Renal pelvis (tissue), 1 donor: ENCODE measurements at regions not wholly inside any gene's neighbourhood (a gene's known extent, or its start where the extent isn't known, plus 50 kb on each side); places are given as distances from the start of the nearest gene placed in this dataset.

ENCODE experiments used
- DNase-seq: peaks from one replicate; pipeline ENCODE4 v3.0.0-alpha.2; 2013

DNA sequence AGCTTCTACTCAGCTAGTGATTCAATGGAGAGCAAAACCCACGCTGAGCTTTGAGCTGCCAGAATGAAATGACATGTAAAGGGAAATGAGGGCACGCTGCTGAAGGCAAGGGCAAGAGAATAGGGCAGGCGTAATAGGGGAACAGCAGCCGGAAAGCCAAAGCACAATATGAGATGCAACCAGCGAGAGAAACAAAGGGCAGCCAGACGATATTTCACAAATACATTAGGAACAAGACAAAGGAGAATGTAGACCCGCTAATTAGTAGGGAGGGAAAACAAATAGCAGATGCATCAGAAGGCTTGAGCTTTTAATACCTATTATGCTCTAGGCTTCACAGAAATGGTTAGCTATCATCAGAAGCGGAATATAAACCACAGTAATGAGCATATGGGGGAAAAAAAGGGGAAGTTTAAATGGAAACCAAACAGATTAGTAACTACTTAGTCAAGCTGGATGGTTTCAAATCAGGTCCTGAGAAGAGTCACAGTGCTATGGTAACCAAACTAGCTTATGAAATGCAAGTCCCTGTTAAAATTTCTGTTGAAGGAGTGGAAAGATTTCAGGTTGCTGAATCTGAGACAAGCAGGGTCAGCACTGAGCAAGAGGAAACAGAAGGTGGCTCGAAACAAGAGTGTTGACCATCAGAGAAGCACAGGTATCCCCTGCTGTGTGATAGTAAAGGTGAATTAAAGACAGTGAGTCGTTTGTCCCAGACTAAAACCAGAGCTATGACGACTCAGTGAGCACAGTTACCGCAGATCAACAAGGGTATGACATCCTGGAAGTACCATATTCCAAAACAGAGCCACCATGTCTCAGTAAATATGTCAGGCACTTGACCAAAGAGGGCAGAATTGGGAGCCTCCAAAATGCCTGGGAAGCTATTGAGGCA, 496.9 kb upstream of the CELF2 start:
- no peak for DNase-seq

DNA sequence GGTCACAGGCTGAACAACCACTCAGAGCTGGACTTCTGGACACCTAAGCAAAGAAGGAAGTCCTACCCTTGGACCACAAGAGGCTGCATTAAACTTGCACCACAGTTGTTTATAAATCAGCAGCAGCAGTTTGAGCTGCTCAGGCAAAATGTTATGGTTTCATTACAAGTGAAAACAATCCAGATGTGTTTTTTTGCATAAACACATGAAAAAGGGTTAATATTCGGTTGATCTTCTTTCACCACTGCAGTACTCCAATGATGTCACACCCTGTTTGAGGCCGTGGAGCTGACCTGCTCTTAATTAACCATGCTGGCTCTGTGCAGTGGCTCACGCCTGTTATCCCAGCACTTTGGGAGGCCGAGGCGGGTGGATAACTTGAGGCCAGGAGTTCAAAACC, 490.8 kb upstream of the CELF2 start:
- DNase-seq, result no peak

DNA sequence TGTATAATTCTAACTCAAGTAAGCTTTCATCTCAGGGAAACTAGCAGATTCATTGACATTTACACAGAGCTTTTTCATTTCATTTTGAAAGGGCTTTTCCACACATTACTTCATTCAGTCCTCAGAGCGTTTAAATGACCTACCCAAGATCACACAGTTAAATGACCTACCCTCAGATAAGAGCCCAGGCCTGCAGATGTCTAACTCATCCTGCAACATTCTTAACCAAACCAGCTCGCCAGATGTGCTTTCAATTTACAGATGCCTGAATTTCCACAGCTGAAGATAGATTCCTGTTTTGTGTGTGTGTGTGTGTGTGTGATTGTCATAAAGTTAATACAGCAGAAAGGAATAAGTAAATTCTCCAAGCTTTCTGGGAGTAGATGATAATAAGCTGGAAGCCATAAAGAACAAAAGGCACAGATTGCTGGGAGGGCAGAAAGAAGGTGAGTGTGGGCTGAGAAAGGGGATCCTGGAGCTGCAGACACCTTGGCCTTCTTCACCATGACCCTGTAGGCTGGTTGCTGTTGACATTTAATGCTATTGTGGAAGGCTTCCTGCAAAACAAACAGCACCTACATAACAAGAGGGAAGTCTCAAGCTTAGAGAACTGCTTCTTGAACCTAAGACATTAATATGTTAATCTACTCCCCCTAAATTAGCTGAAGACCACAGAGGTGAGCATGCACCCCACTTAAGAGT, 489.7 kb upstream of the CELF2 start:
- no peak for DNase-seq

DNA sequence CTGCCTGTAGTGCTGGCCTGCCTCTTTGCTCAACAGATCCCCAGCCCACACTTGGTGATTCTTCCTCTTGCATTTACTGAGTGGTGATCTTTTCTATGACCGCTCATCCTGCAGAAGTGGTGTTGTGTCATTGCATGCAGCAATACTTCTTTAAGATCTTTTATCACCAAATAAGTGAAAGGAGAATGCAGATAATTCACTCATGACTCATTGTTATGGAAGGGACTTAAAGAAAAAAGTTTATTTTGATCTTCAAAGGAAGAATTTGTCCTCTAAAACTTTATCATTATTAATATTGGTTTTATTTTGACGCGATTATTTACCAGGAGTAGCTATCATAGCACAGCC, 489.1 kb upstream of the CELF2 start:
- no peak for DNase-seq

DNA sequence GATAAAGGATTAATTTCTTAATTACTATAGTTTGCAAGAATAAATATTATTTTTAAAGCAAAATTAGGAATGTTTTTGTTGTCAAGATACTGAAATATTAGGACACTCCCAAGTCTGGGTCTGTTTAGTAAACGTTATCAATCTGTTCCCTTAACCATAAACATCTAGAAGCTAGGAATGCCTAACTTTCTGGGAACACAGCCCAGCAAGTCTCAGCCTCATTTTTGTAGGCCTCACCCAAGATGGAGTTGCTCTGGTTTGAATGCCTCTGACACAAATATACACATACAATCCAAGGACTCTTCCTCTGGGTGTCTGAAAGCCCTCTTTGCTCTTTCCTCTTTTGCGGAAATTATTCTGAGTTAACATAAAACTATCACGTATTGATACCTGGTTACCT, 487.4 kb upstream of the CELF2 start:
- DNase-seq, result no peak

DNA sequence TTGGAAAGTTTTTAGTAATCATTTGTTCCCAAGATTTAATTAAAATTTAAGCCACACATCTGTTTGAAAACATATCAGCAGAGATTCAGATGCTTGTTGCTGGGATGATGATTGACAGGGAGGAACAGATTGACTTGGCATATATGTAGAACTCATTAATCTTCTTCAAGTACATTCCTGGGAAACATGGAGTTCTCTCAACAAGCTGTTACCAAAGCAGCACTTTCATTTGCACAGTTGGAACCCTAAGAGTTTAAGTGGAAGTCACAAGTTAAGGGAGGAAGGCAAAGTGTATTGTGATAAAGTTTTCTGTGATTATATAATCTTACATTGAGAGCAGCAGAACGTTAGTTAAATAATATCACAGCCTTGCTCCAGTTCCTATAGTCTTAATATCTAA, 485.4 kb upstream of the CELF2 start:
- no peak for DNase-seq

DNA sequence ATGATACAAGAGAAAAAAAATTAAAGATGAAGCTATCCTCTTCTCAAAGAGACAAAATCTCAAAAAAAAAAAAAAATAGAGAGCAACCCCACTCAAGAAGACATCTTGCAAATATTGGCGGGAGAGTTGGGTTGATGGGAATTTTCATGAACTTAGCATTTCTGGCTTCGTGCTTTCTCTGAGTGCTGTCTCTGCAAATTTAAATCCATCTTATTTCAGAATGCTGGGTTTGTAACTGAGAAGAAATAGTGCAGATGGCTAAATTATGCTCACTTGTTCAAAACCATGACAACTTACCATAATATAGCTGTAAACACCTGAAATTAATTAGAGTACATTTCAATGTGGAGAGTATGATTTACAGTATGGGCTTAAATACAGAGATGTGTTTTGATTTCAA, 484.8 kb upstream of the CELF2 start:
- no peak for DNase-seq

DNA sequence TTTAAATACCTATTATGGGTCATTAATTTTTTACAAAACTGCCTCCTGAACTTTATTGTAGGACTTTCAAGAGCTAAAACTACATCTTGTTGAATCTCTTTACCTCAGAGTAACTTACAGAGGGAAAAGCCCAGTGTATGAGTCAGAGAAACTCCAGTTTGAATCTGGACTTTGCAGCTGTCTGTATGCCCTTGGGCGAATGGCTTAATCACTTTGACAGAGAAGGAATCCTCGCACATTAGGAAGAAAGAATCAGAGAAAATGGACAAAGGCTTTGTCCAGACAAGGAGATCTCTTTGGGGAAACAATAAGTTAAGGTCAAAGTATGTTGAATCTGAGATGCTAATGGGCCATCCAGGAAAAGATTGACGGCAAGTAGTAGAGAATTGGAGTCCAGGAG, 484.2 kb upstream of the CELF2 start:
- DNase-seq, result no peak

DNA sequence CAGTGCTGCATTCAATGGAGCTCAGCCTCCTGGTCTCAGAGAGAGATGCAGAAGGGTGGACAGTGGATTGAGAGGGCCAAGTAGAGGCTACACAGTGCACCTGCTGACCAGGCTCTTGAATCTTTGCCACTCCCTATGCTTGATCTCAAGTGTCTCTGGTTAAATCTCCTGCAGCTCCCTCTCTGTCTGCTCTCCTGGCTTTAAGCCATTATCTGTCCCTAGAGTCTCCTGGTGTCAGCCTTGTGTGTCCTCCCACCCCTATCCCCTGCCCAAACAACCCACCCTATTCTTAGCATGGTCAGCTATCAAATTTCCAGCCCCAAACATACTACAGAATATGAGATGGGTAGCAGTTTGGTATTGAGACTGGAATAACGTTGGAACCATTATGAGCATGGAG, 479.3 kb upstream of the CELF2 start:
- DNase-seq, result no peak

DNA sequence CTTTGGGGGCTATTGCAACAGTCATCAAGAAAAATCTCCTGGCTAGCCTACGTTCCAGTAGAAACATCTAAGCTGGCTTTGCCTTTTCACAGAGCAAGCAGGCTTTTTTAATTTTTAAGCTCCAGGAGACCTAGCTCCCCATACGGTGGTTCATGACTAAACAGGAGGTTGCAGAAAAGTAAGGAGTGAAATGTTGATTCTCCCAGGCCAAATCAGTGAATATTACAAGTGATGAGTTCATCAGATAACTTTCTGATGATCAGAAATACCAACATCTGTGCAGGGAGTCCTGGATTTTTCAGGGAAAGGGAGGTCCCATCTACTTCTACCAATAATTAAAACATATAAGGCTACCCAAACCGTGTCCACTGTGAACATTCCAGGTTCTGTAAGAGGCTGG, 477.3 kb upstream of the CELF2 start:
- DNase-seq, result no peak

DNA sequence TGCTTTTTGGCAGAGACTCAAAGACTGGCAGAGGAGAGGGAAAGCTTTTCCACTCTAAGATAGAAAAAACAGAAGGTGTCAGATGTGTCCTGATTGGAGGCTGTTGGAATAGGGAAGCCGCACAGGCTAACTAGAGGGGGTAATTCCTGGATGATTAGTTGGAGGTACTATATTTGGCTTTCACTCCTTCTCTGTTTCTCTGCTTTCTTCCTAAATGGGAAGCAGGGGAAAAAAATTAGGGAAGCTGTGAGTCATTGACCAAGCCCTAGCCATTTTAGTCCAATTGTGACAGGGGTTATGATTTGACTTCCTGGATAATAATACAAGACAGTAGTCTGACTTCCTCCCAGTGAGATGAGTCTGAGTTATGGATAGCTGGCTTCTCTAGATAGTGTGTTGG, 475.2 kb upstream of the CELF2 start:
- DNase-seq, result no peak

DNA sequence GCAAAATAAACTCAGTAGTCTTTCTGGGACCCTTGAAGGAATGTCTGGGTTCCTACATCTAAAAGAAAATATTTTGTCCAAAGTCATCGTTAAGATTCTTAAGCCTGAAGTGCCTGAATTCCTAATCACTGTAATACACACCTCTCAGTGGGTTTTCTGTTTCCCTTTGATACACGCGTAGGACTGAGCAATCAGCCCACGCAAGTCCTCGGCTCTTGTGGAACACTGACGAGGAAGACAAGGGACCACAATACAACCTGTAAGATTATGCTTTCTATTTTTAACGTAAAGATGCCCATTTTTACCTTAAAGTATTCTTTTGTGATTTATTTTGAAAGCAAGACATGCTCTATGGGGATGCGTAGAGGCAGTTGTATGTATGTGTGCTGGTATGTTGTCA, 472.8 kb upstream of the CELF2 start:
- DNase-seq, result no peak

DNA sequence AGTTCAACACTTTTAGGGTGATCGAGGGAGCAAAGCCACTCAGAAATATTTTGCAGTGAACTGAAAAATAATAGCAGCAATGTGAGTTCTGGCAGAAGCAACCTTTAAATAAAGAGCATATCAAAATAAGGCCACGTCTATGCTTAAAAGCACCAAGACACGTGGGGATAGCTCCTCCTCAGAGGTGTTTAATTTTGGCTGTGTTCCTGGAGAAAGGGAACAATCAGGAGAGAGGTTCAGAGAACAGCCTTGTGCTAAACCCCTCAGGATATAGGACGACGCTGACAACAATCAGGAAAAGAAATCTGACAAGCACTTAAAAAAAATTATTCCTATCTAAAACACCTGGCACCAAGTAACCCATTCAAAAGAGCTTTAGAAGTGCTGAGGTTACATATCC, 471.9 kb upstream of the CELF2 start:
- DNase-seq, result no peak

DNA sequence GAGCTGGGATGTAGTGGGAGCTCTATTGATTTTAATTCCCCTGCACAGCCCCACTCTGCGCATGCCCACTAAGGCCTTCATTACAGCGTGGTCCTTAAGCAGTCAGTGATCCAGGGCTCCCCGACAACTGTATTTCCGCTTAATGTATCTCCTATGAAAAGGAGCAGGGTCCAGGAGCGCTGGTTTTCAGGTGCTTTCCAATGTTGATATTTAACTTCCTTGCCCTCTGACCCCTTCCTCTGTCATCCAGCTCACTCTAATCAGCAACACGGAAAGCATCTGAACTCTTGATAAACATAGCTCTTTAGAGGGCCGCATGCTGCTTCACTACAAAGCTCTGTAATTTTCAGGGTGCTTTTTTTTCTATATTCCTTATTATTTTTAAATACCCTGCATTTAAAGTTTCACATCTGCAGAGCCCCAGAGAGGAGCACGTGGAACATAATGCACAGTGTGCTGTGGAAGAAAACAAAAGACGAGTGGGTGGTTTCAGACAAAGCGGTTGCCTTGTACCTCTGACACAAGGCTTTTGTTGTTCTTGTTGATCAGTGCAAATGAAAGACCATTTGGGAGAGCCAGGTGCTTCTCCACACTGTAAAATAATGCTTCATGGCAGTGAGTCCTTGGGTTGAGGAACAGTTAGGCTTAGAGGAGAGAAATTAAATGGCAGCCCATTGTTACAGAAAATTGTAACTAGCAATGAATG, 465.9 kb upstream of the CELF2 start:
- DNase-seq, result peak; percentile 19

DNA sequence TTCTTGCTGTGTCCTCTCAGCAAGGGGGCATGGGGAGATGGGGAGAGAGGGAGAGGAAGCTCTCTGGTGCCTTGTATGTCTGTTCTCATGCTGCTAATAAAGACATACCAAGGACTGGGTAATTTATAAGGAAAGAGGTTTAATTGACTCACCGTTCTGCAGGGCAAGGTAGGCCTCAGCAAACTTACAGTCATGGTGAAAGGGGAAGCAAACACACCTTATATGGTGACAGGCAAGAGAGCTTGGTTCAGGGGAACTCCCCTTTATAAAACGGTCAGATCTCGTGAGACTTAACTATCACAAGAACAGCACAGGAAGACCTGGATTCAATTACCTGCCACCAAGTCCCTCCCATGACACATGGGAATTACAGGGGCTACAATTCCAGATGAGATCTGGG, 464.7 kb upstream of the CELF2 start:
- DNase-seq, result no peak

DNA sequence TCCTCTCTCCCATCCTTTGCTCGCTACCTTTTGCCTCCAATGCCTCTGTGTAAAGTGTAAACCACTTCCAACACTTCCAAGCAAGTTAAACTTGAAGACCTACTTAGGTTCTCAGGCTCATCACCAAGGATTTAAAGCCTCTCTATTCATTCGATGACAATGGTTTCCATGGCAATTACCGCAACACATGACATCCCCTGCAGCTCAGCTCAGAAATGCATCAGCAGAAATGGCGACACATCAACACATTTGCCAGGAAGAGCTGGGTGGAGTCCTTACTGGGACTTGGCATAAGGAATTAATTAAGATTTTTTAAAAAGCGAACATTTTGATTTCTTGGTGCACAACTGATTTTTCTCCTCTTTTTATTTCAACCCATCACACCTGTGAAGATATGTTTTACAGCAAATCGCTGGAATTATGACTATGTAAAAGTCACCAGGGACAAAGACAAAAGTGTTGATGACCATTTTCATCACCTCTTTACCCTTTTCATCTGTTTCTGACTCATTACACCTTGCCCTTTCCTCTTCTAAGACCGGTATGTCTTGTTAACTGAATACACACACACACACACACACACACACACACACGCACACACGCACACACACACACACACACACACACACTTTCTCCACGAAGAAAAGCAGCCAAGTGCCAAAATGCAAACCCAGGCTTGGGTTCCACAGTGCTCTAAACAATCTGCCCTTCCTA, 453.4 kb upstream of the CELF2 start:
- no peak for DNase-seq

DNA sequence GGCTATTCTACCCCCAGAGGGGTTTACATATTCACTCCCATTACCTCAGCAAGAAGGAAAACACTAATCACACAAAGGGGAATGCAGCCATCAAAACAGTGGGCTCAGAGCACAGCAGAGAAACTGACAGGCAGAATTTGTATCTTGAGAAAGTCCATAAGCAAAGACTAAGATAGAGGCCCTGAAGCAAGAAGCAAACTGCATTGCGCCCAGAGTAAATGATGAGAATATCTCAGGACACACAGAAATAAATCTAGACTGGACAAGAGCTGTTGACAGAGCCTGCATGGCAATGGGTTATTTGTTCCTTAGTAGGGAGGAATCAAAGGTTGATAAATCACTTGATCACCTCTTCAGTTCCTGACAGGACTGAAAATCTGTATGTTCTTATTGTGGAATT, 440.7 kb upstream of the CELF2 start:
- DNase-seq, result no peak

DNA sequence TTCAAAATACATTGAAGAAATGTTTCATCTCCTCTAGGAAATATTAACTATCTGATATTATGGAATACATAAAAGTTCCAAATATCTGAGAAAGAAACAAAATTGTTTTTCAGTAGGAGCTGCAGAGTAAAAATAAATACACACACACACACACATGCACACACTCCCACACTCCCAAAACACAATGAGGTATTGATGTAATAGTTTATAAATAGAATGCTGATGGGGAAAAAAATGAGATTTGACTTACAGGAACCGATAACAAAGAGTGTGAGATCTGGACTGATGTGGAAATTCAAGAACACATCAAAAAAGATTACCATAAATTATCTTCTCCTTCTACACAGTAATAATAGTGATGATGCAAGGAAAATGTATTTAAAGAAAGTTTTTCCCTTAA, 438.0 kb upstream of the CELF2 start:
- DNase-seq, result no peak

DNA sequence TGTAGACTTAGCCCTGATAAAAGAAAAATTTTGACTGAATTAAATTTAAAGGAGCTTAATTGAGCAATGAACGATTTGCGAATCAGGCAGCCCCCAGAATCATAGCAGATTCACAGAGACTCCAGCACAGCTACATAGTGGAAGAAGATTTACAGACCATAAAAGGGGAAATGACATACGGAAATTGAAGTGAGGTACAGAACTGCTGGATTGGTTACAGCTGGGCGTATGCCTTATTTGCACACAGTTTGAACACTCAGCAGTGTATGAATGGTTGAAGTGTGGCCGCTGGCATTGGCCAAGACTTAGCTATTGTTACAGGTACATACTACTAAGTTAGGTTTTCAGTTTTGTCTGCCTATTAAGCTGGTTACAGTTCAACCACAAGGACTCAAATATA, 433.5 kb upstream of the CELF2 start:
- no peak for DNase-seq

DNA sequence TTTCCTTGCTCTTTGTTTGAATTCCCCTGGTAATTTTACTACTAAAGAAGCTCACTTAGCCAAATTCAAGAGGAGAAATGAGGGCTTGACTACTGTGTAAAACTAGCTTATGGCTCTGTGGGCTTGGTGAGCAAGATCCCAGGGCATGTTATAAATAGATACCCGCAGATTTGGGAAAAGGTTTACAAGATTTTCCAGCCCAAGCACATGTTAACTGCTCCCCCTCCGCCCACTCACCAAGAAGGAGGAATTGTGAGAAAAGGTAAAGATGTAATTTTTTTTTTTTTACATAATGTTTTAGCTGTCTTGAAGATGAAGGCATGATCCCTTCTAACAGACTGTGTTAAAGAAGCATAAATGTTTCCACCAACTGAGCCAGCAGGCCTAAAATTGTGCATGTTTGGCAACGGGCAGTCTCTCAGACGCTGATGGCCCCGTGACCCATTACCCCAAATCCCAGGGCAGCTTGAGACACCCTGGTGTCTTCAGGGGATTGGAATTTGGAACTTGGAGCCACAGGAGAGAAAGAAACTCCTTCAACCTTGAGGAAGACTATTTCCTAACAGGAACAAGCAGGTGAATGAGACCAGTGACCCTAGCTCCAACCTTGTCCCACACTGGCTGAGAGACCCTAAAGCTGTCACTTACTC, 429.8 kb upstream of the CELF2 start:
- DNase-seq, result no peak

DNA sequence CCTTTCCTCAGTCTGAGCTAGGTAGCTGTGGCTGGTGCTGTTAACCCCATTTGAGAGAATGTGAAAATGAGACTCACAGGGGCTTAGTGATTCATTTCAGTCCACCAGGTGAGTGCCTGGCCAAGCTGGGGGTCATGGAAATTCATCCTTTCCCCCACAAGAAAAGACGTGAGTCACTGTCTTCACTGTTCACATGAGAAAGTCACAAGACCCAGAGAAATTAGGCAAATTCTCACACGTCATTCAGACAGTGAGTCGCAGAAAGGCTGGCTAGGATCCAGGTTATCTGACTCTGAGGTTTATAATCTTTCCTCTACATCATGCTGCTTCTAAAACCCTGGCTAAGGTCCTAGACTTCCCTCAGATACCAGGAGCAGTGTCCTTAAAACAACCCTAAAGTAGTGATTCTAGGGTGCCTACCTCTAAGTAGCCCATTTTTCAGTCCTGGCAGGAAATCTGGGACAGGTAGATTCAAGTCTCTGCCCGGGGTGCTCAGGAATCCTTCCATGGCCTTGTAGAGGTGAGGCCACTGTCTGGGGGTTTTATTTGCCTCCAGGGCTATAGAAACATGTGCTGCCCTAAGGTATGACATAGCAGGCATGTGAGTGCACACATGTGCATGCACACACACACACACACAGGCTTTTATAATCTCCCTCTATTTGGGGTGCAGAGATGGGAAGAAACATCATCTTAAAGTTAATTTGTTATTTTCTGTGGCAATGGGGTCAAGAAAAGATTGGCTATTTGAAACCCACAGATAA, 427.9 kb upstream of the CELF2 start:
- no peak for DNase-seq
